ENCODE measurements at regions not wholly inside any gene's neighbourhood (a gene's known extent, or its start where the extent isn't known, plus 50 kb on each side); places are given as distances from the start of the nearest gene placed in this dataset.

DNA sequence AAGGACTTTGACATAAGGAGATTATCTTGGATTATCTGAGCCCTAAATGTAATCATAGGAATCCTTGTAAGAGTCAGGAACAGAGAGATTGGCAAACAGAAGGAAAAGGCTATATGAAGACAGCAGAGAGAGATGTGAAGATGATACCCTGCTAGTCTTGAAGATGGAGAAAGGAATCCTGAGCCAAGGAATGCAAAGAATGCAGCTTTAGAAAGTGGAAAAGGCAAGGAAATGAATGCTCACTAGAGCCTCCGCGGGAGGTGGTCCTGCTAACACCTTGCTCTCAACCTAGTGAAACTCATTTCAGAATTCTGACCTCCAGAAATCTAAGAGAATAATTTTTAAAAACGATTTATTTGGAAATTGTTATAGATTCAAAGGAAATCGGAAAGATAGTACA lies 117.1 kb downstream of the TBXT start:
- TF ChIP-seq POLR2A (IDR thresholded peaks at IDR 0.05; ENCODE audit: low read depth, low read length) (no peak), CTCF (conservative IDR thresholded peaks at IDR 0.05; ENCODE audit: low read depth, low read length) (no peak), RFX5 (IDR thresholded peaks at IDR 0.05; ENCODE audit: low read depth, low read length) (no peak), CHD1 (IDR thresholded peaks at IDR 0.05; ENCODE audit: low read depth, low read length) (no peak), BHLHE40 (IDR thresholded peaks at IDR 0.05; ENCODE audit: low read depth, low read length) (no peak), CEBPB (IDR thresholded peaks at IDR 0.05; ENCODE audit: low read depth, low read length) (no peak), RAD21 (IDR thresholded peaks at IDR 0.05; ENCODE audit: low read length) (no peak), FOS (IDR thresholded peaks at IDR 0.05; ENCODE audit: low read depth, low read length) (no peak), MXI1 (IDR thresholded peaks at IDR 0.05; ENCODE audit: borderline replicate concordance, low read depth, low read length) (no peak), SMC3 (IDR thresholded peaks at IDR 0.05; ENCODE audit: low read depth, low read length) (no peak), MAFK (IDR thresholded peaks at IDR 0.05; ENCODE audit: low read depth, low read length) (no peak)
- TF ChIP-seq, protein P1, sequence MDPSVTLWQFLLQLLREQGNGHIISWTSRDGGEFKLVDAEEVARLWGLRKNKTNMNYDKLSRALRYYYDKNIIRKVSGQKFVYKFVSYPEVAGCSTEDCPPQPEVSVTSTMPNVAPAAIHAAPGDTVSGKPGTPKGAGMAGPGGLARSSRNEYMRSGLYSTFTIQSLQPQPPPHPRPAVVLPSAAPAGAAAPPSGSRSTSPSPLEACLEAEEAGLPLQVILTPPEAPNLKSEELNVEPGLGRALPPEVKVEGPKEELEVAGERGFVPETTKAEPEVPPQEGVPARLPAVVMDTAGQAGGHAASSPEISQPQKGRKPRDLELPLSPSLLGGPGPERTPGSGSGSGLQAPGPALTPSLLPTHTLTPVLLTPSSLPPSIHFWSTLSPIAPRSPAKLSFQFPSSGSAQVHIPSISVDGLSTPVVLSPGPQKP (IDR thresholded peaks at IDR 0.05; ENCODE audit: borderline replicate concordance, low read depth, low read length), result no peak
- TF ChIP-seq, protein P2, sequence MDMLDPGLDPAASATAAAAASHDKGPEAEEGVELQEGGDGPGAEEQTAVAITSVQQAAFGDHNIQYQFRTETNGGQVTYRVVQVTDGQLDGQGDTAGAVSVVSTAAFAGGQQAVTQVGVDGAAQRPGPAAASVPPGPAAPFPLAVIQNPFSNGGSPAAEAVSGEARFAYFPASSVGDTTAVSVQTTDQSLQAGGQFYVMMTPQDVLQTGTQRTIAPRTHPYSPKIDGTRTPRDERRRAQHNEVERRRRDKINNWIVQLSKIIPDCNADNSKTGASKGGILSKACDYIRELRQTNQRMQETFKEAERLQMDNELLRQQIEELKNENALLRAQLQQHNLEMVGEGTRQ (IDR thresholded peaks at IDR 0.05; ENCODE audit: low read depth, low read length), result no peak
